Progenitor cell of endocrine pancreas (in vitro differentiated cells): ENCODE measurements at regions not wholly inside any gene's neighbourhood (a gene's known extent, or its start where the extent isn't known, plus 50 kb on each side); places are given as distances from the start of the nearest gene placed in this dataset.

ENCODE experiments used
- DNase-seq: peaks from one replicate; pipeline ENCODE4 v3.0.0; 2021; ENCODE audit warnings: low spot score; ENCODE audit not compliant: unreplicated experiment
- H3K27ac Mint-ChIP-seq: 2 replicates; pipeline ENCODE4 v1.8.0; 2021; ENCODE audit warnings: mild to moderate bottlenecking, moderate library complexity, mixed read lengths
- H3K27me3 Mint-ChIP-seq: 2 replicates; pipeline ENCODE4 v1.8.0; 2021; ENCODE audit warnings: mixed read lengths
- H3K36me3 Mint-ChIP-seq: 2 replicates; pipeline ENCODE4 v1.8.0; 2022; ENCODE audit warnings: mixed read lengths; ENCODE audit not compliant: insufficient read depth
- H3K4me1 Mint-ChIP-seq: 2 replicates; pipeline ENCODE4 v1.8.0; 2021; ENCODE audit warnings: low read depth, mixed read lengths
- H3K4me3 Mint-ChIP-seq: 2 replicates; pipeline ENCODE4 v1.8.0; 2021; ENCODE audit warnings: low read depth, mild to moderate bottlenecking, moderate library complexity, mixed read lengths
- H3K9me3 Mint-ChIP-seq: 2 replicates; pipeline ENCODE4 v1.8.0; 2021; ENCODE audit warnings: low read depth, mixed read lengths
- TF ChIP-seq, protein P1 (sequence below): fragments of 200-600 bp; sonication (generic); IDR thresholded peaks from one replicate; pipeline ENCODE4 v1.5.0; 2021; ENCODE audit warnings: antibody characterized with exemption, mild to moderate bottlenecking; ENCODE audit not compliant: unreplicated experiment

DNA sequence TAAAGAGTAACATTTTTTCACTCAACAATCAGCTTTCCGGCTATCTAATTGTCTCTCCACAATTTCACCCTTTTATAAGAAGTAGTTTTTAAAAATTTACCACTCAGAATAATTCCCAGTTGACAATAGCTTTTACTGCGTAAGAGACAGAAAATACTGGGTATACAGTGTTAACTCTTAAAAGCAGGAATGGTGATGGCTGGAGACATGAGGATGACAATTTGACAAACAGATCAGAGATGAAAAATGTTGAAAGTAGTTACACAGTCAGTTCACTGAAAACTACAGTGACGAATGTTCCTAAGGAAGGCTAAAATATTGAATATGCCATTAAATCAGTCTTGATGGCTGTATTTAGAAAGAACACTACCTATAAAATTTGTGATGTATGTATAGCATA, 1146.8 kb upstream of the B3GALT2 start:
- no peaks in the 10 kb centered on the region for H3K9me3 Mint-ChIP-seq
- no peak overlapping the region for H3K4me3 Mint-ChIP-seq
- H3K36me3 Mint-ChIP-seq, result no peaks in the 10 kb centered on the region
- DNase-seq, result no peak
- no peak overlapping the region for H3K27ac Mint-ChIP-seq
- peaks cover 2% of the 10 kb centered on the region for H3K4me1 Mint-ChIP-seq
- H3K27me3 Mint-ChIP-seq, result no peaks in the 10 kb centered on the region
- TF ChIP-seq, protein P1, sequence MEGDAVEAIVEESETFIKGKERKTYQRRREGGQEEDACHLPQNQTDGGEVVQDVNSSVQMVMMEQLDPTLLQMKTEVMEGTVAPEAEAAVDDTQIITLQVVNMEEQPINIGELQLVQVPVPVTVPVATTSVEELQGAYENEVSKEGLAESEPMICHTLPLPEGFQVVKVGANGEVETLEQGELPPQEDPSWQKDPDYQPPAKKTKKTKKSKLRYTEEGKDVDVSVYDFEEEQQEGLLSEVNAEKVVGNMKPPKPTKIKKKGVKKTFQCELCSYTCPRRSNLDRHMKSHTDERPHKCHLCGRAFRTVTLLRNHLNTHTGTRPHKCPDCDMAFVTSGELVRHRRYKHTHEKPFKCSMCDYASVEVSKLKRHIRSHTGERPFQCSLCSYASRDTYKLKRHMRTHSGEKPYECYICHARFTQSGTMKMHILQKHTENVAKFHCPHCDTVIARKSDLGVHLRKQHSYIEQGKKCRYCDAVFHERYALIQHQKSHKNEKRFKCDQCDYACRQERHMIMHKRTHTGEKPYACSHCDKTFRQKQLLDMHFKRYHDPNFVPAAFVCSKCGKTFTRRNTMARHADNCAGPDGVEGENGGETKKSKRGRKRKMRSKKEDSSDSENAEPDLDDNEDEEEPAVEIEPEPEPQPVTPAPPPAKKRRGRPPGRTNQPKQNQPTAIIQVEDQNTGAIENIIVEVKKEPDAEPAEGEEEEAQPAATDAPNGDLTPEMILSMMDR, result no peak

DNA sequence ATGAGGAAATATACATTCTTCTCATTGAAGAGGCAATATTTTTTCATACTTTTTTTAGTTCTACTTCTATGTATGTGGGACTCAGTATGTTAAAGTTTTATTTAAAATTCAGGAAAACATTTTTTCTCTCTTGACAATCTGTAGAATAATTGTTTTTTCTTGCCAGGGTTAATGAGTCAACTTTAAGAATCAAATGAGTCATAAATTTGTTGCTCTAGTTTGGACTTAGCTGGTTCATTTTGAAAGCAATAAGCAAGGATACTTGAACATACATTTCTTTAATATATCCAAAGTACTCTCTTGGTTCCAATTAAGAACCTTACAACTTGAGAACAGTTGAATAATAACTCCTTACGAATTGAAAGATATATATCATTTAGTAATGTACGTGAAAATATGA, 1145.3 kb upstream of the B3GALT2 start:
- H3K27ac Mint-ChIP-seq, result no peak overlapping the region
- no peaks in the 10 kb centered on the region for H3K27me3 Mint-ChIP-seq
- H3K36me3 Mint-ChIP-seq, result no peaks in the 10 kb centered on the region
- DNase-seq, result no peak
- no peaks in the 10 kb centered on the region for H3K4me1 Mint-ChIP-seq
- H3K9me3 Mint-ChIP-seq, result no peaks in the 10 kb centered on the region
- TF ChIP-seq, protein P1, result no peak
- H3K4me3 Mint-ChIP-seq, result no peak overlapping the region

DNA sequence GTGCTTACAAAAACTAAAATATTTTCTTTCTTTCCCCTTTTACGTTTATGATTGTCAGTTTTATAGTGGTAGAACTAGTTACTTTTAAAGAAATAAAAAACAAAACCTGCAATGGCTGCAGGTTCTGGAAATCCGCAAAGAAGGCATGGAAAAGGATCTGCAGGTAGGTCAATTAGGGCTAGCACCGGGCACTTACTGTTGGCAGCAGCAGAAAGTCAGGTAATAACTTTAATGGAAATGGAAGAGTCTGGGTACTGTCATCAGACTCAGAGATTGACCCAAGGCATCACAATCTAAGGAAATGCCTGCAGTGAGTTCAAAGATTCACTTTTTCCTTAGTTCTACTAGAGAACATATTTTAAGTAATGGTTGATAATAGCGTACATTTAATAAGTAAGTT, 1136.3 kb upstream of the B3GALT2 start:
- Mint-ChIP-seq H3K9me3 (no peaks in the 10 kb centered on the region), H3K4me3 (no peak overlapping the region), H3K27me3 (no peaks in the 10 kb centered on the region), H3K27ac (no peak overlapping the region), H3K4me1 (no peaks in the 10 kb centered on the region), H3K36me3 (no peaks in the 10 kb centered on the region)
- TF ChIP-seq, protein P1, result no peak
- DNase-seq, result no peak

DNA sequence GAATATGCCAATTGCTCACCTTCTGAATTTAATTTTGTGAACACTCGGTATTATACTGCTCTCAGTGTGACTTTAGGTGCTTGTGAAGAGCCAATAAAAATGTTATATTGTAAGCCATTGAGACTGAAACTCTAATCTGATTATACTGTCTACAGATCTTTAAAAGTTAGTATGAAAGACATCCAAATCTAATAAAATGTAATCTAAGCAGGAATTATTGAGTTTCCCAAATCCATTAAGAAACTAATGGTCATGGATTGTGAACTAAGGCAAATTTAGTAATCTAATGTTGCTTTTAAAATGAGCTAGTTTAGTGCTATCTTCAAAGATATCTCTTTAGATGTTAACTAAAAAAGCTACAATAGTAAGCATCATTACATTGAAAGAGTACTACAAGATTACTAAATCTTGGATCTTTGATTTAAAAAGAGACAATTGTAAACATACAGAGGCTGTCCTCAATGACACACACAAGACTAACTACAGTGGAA, 1132.4 kb upstream of the B3GALT2 start:
- H3K27ac Mint-ChIP-seq, result no peak overlapping the region
- DNase-seq, result no peak
- TF ChIP-seq, protein P1, result no peak
- H3K4me1 Mint-ChIP-seq, result no peaks in the 10 kb centered on the region
- no peaks in the 10 kb centered on the region for H3K9me3 Mint-ChIP-seq
- no peak overlapping the region for H3K4me3 Mint-ChIP-seq
- no peaks in the 10 kb centered on the region for H3K27me3 Mint-ChIP-seq
- H3K36me3 Mint-ChIP-seq, result no peaks in the 10 kb centered on the region

DNA sequence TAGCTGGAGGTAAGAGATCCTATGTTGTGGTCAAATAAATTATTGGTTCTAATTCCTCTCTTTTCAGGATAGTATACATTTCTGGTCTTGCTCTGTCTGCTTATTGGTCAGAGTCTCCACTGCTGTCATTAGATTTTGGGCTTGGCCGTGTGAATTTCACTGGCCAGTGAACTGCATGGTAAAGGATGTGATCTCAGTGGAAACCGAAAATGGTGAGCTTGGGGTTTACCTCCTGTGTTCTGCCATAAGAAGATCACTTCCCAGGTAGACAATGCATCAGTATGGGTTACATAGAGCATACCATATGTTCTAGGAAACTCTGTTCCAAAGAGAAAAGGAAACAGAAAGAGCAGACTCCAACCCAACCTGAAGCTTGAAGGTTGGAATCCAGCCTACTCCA, 1123.3 kb upstream of the B3GALT2 start:
- TF ChIP-seq, protein P1, result no peak
- H3K36me3 Mint-ChIP-seq, result no peaks in the 10 kb centered on the region
- no peak for DNase-seq
- no peak overlapping the region for H3K4me3 Mint-ChIP-seq
- no peak overlapping the region for H3K27ac Mint-ChIP-seq
- H3K9me3 Mint-ChIP-seq, result no peaks in the 10 kb centered on the region
- no peaks in the 10 kb centered on the region for H3K27me3 Mint-ChIP-seq
- H3K4me1 Mint-ChIP-seq, result no peaks in the 10 kb centered on the region
